HepG2 (cell line): ENCODE measurements at regions not wholly inside any gene's neighbourhood (a gene's known extent, or its start where the extent isn't known, plus 50 kb on each side); places are given as distances from the start of the nearest gene placed in this dataset.

Source experiments
- ATAC-seq: fragments of 200-7000 bp; cut with Tn5 transposase; 3 replicates; pipeline ENCODE4 v1.9.1; 2020; ENCODE audit warnings: mild to moderate bottlenecking, moderate library complexity
- BruUV-seq: library from RNA; stranded (reverse); fragments of 400-500 nt; replicated peaks from 2 replicates; lab custom pipeline; 2021; lab: Mats Ljungman, UMichigan
- CTCF ChIA-PET: fragments of 300-600 bp; formaldehyde crosslinking; extraction: SDS; loops from one replicate; lab custom pipeline; 2021; ENCODE audit warnings: low total read pairs, inconsistent platforms, low intra/inter-chr PET ratio; lab: Yijun Ruan, JAX
- POLR2A ChIA-PET: fragments of 350-600 bp; sonication (Branson Sonifier 250); formaldehyde crosslinking; loops from one replicate; lab custom pipeline; 2020; ENCODE audit warnings: antibody characterized with exemption, inconsistent platforms; lab: Yijun Ruan, JAX
- DNase-seq: peaks from one replicate; pipeline ENCODE4 v3.0.0-alpha.2; 2015; ENCODE audit warnings: low spot score
- FAIRE-seq: peaks from 3 replicates; lab custom pipeline; 2011; peaks lifted over from hg19 to GRCh38; lab: Jason Lieb, UNC
- H2AFZ ChIP-seq: one replicate; pipeline ENCODE4 v1.6.1; 2011; ENCODE audit warnings: low read length, inconsistent platforms
- H3K27ac ChIP-seq: fragments of 300-600 bp; 3 replicates; pipeline ENCODE4 v1.8.0; 2011; ENCODE audit warnings: mixed run types, mild to moderate bottlenecking, mixed read lengths, low read length, inconsistent platforms; ENCODE audit not compliant: insufficient read depth; ENCODE audit errors: extremely low read length
- H3K27me3 ChIP-seq, 2 experiments: fragments of 200-600 bp in 1 of 2; 2 replicates in 1 of 2; 3 replicates in 1 of 2; pipeline versions ENCODE4 v1.6.0 to v1.8.0; 2011; ENCODE audit warnings: low read length in 2 of 2, mild to moderate bottlenecking in 2 of 2, moderate library complexity in 2 of 2, inconsistent platforms in 1 of 2; ENCODE audit not compliant: insufficient read depth in 2 of 2, control insufficient read depth in 1 of 2
- H3K36me3 ChIP-seq, 2 experiments: fragments of 200-600 bp in 1 of 2; replicated peaks in 1 of 2; 2 replicates in 1 of 2; 3 replicates in 1 of 2; pipeline versions ENCODE4 v1.5.1 to v1.8.0; 2011; ENCODE audit warnings: low read length in 2 of 2, inconsistent platforms in 1 of 2; ENCODE audit not compliant: insufficient read depth in 2 of 2, control insufficient read depth in 1 of 2
- H3K4me1 ChIP-seq: 2 replicates; pipeline ENCODE4 v1.5.1; 2012; ENCODE audit warnings: low read length, inconsistent platforms; ENCODE audit not compliant: insufficient read depth
- H3K4me2 ChIP-seq: 2 replicates; pipeline ENCODE4 v1.6.0; 2011; ENCODE audit warnings: low read depth, low read length, inconsistent platforms
- H3K4me3 ChIP-seq, 3 experiments: fragments of 200-600 bp in 1 of 3; sonication (generic), shearing (Covaris generic) in 1 of 3; replicated peaks in 1 of 3; 2 replicates each; pipeline ENCODE4 v1.5.1; 2011 to 2016; ENCODE audit warnings: low read length in 3 of 3, inconsistent platforms in 2 of 3, low read depth in 2 of 3, mild to moderate bottlenecking in 2 of 3, control low read depth in 1 of 3, mixed read lengths in 1 of 3; ENCODE audit not compliant: insufficient read depth in 1 of 3
- H3K79me2 ChIP-seq: one replicate; pipeline ENCODE4 v1.6.1; 2011; ENCODE audit warnings: low read length, inconsistent platforms; ENCODE audit not compliant: insufficient read depth
- H3K9ac ChIP-seq: 2 replicates; pipeline ENCODE4 v1.6.0; 2011; ENCODE audit warnings: mild to moderate bottlenecking, low read depth, low read length, inconsistent platforms; ENCODE audit not compliant: insufficient read depth
- H3K9me3 ChIP-seq: 2 replicates; pipeline ENCODE4 v1.5.1; 2012; ENCODE audit warnings: mild to moderate bottlenecking, low read length
- H4K20me1 ChIP-seq: 2 replicates; pipeline ENCODE4 v1.6.0; 2011; ENCODE audit warnings: inconsistent platforms, mild to moderate bottlenecking, low read length, moderate library complexity; ENCODE audit not compliant: insufficient read depth
- HNRNPH1 ChIP-seq: fragments of 200-400 bp; formaldehyde crosslinking; optimal IDR thresholded peaks from 2 replicates; pipeline ENCODE3; 2017; ENCODE audit warnings: mild to moderate bottlenecking, low read depth, low read length
- MAFK ChIP-seq, 2 experiments: IDR thresholded peaks in 1 of 2; conservative IDR thresholded peaks in 1 of 2; 2 replicates each; pipeline ENCODE4 v1.6.1; 2011; ENCODE audit warnings: improper control_type of control experiment in 2 of 2, low read length in 2 of 2
- MBD4 ChIP-seq: IDR thresholded peaks from 2 replicates; pipeline ENCODE4 v1.6.1; 2012; ENCODE audit warnings: low read length, inconsistent platforms, borderline replicate concordance
- MYNN ChIP-seq: sonication (generic); formaldehyde crosslinking; IDR thresholded peaks from 2 replicates; pipeline ENCODE4 v1.4.0; 2020; ENCODE audit warnings: mild to moderate bottlenecking, low read depth, missing genetic modification reagents
- NCOR1 ChIP-seq: fragments of 200-600 bp; sonication (generic); IDR thresholded peaks from 2 replicates; pipeline ENCODE4 v1.7.0; 2017; ENCODE audit warnings: antibody characterized with exemption, low read length, borderline replicate concordance
- PTBP1 ChIP-seq: fragments of 200-400 bp; formaldehyde crosslinking; IDR thresholded peaks from 2 replicates; pipeline ENCODE4 v1.6.1; 2018; ENCODE audit warnings: low read length, low read depth; ENCODE audit not compliant: poor library complexity, severe bottlenecking
- ZNF510 ChIP-seq: sonication (generic); formaldehyde crosslinking; IDR thresholded peaks from 2 replicates; pipeline ENCODE4 v1.4.0; 2020; ENCODE audit warnings: low read depth, mild to moderate bottlenecking, missing genetic modification reagents
- ZNF614 ChIP-seq: IDR thresholded peaks from 2 replicates; pipeline ENCODE4 v1.6.1; 2018; ENCODE audit warnings: missing biosample characterization, missing genetic modification reagents, inconsistent platforms, borderline replicate concordance
- WGBS: methylation state at CpG from one replicate; pipeline ENCODE4 v1.1.6; 2017; ENCODE audit warnings: low lambda C conversion rate; 5-methylcytosine and 5-hydroxymethylcytosine counted together
- in situ Hi-C: cut with HindIII; loops from 2 replicates; pipeline ENCODE4 v1.10.0; 2017; ENCODE audit warnings: low pct_unique_long_range_greater_than_20kb; ENCODE audit not compliant: extremely low pct_ligation_motif_present
- intact Hi-C: fragments of 100-400 bp; cut with micrococcal nuclease; formaldehyde crosslinking; loops from one replicate; pipeline ENCODE4 v1.10.0; 2022; ENCODE audit not compliant: unreplicated experiment
- TF ChIP-seq, protein P1 (sequence below): sonication (generic); formaldehyde crosslinking; IDR thresholded peaks from 2 replicates; pipeline ENCODE4 v1.8.0; 2022; ENCODE audit warnings: missing genetic modification reagents, low read depth, mild to moderate bottlenecking, borderline replicate concordance
- TF ChIP-seq, protein P2 (sequence below): sonication (generic); formaldehyde crosslinking; IDR thresholded peaks from 2 replicates; pipeline ENCODE4 v1.4.0; 2020; ENCODE audit warnings: missing genetic modification reagents

DNA sequence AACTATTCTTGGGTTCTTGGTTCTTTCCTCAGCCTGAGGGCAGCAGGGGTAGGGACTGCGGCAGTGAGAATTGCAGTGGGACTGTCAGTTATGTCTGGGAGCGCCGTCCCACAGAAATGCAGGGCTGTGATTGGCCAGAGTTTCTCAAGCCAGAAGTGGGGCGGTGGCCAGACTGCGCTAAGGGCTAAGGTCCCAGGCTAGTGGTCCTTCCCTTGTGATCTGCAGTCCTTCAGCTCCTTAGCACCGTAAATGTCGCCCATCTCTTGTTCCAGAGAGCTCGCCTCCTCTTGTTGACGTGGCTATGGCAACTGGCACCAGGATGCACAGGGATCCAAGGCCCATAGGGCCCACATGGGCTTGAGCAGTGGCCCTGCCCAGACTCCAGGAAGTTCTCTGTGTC, 223.5 kb downstream of the GRIA2 start:
- no peaks in the 10 kb centered on the region for H3K79me2 ChIP-seq
- no peak for ATAC-seq
- POLR2A ChIA-PET, result no interaction called here
- H3K9ac ChIP-seq, result no peak overlapping the region
- H3K4me2 ChIP-seq, result no peak overlapping the region
- CTCF ChIA-PET, result no interaction called here
- H3K4me3 ChIP-seq, result no peak overlapping the region
- no peak overlapping the region for H3K27ac ChIP-seq
- H3K9me3 ChIP-seq, result no peaks in the 10 kb centered on the region
- H3K36me3 ChIP-seq, result no peaks in the 10 kb centered on the region
- no peak overlapping the region for H2AFZ ChIP-seq
- DNase-seq, result no peak
- in situ Hi-C loops, result no loop called here
- H3K4me1 ChIP-seq, result no peaks in the 10 kb centered on the region
- no peaks in the 10 kb centered on the region for H3K27me3 ChIP-seq
- H4K20me1 ChIP-seq, result no peaks in the 10 kb centered on the region
- WGBS, result 40% methylated on average over 4 of the region's 9 CpGs
- no TSS peak for BruUV-seq
- intact Hi-C loops, result no loop called here
- no peak for FAIRE-seq
- no peak for TF ChIP-seq NCOR1
- TF ChIP-seq MBD4, result no peak
- no peak for TF ChIP-seq MYNN (CRISPR knock-in tag)
- TF ChIP-seq ZNF614 (CRISPR knock-in tag), result no peak
- no peak for TF ChIP-seq PTBP1
- TF ChIP-seq MAFK (conservative IDR thresholded peaks at IDR 0.05 in 1 of 2, IDR thresholded peaks at IDR 0.05 in 1 of 2; ENCODE audit: low read length in 2 of 2), result no peak
- TF ChIP-seq, protein P1, sequence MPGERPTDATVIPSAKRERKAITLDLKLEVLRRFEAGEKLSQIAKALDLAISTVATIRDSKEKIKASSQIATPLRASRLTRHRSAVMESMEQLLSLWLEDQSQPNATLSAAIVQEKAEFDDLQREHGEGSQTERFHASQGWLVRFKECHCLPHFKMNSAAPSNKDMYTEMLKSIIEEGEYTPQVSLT (CRISPR knock-in tag), result no peak
- TF ChIP-seq, protein P2, sequence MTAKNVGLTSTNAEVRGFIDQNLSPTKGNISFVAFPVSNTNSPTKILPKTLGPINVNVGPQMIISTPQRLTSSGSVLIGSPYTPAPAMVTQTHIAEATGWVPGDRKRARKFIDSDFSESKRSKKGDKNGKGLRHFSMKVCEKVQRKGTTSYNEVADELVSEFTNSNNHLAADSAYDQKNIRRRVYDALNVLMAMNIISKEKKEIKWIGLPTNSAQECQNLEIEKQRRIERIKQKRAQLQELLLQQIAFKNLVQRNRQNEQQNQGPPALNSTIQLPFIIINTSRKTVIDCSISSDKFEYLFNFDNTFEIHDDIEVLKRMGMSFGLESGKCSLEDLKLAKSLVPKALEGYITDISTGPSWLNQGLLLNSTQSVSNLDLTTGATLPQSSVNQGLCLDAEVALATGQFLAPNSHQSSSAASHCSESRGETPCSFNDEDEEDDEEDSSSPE (CRISPR knock-in tag), result no peak
- no peak for TF ChIP-seq HNRNPH1
- TF ChIP-seq ZNF510, result no peak
